ENCODE measurements at regions not wholly inside any gene's neighbourhood (a gene's known extent, or its start where the extent isn't known, plus 50 kb on each side); places are given as distances from the start of the nearest gene placed in this dataset.

GRCh38 chr1:34425785-34426184, 249.1 kb downstream of the C1orf94 start:
- TF ChIP-seq EP300 (IDR thresholded peaks at IDR 0.05) (no peak), CTCF (IDR thresholded peaks at IDR 0.05) (no peak)

Data from sigmoid colon (tissue), 4 donors.